SK-N-SH treated with all-trans-retinoic acid at 6 μM for 48 hours (cell line): ENCODE measurements at regions not wholly inside any gene's neighbourhood (a gene's known extent, or its start where the extent isn't known, plus 50 kb on each side); places are given as distances from the start of the nearest gene placed in this dataset.

Experiments
- ATAC-seq: fragments of 200-7000 bp; cut with Tn5 transposase; 3 replicates; pipeline ENCODE4 v1.9.1; 2020; ENCODE audit warnings: mild to moderate bottlenecking, moderate library complexity
- ARNTL ChIP-seq: fragments of 450-650 bp; formaldehyde crosslinking; IDR thresholded peaks from 2 replicates; pipeline ENCODE4 v1.5.0; 2020; ENCODE audit warnings: low read depth, mild to moderate bottlenecking, moderate library complexity, borderline replicate concordance
- BACH2 ChIP-seq: fragments of 250-450 bp; sonication (Bioruptor Pico); IDR thresholded peaks from 2 replicates; pipeline ENCODE4 v1.9.0; 2021; ENCODE audit warnings: mild to moderate bottlenecking, borderline replicate concordance
- CSDC2 ChIP-seq: fragments of 250-450 bp; sonication (Bioruptor Pico); IDR thresholded peaks from 2 replicates; pipeline ENCODE4 v1.5.0; 2020; ENCODE audit warnings: mild to moderate bottlenecking, moderate library complexity
- GLIS3 ChIP-seq: fragments of 250-450 bp; sonication (Bioruptor Pico); IDR thresholded peaks from 2 replicates; pipeline ENCODE4 v1.5.0; 2020; ENCODE audit warnings: mild to moderate bottlenecking, moderate library complexity
- ISL1 ChIP-seq: fragments of 250-450 bp; sonication (Bioruptor Pico); IDR thresholded peaks from 2 replicates; pipeline ENCODE4 v2.1.2; 2022; ENCODE audit warnings: mild to moderate bottlenecking, moderate library complexity
- OSR1 ChIP-seq: fragments of 250-450 bp; sonication (Bioruptor Pico); IDR thresholded peaks from 2 replicates; pipeline ENCODE4 v1.8.0; 2022; ENCODE audit warnings: moderate library complexity, mild to moderate bottlenecking, inconsistent platforms
- PPARA ChIP-seq: fragments of 250-450 bp; sonication (Bioruptor Pico); IDR thresholded peaks from 2 replicates; pipeline ENCODE4 v1.5.0; 2020; ENCODE audit warnings: mild to moderate bottlenecking, borderline replicate concordance
- RARB ChIP-seq: fragments of 250-450 bp; sonication (Bioruptor Pico); IDR thresholded peaks from 2 replicates; pipeline ENCODE4 v1.8.0; 2021; ENCODE audit warnings: mild to moderate bottlenecking, moderate library complexity
- SNAI2 ChIP-seq: fragments of 250-450 bp; sonication (Bioruptor Pico); IDR thresholded peaks from 2 replicates; pipeline ENCODE4 v1.5.0; 2020; ENCODE audit warnings: mild to moderate bottlenecking, moderate library complexity
- TCF4 ChIP-seq: fragments of 250-450 bp; sonication (Bioruptor Pico); IDR thresholded peaks from 2 replicates; pipeline ENCODE4 v1.8.0; 2021; ENCODE audit warnings: mild to moderate bottlenecking, moderate library complexity, borderline replicate concordance
- TOX ChIP-seq: fragments of 250-450 bp; sonication (Bioruptor Pico); IDR thresholded peaks from 2 replicates; pipeline ENCODE4 v1.8.0; 2021; ENCODE audit warnings: mild to moderate bottlenecking, moderate library complexity, borderline replicate concordance
- ZC3H10 ChIP-seq: fragments of 250-450 bp; sonication (Bioruptor Pico); IDR thresholded peaks from 2 replicates; pipeline ENCODE4 v1.5.1; 2021; ENCODE audit warnings: mild to moderate bottlenecking, moderate library complexity
- ZFP3 ChIP-seq: fragments of 250-450 bp; sonication (Bioruptor Pico); IDR thresholded peaks from 2 replicates; pipeline ENCODE4 v1.5.0; 2020; ENCODE audit warnings: mild to moderate bottlenecking, moderate library complexity
- ZFP30 ChIP-seq: fragments of 450-650 bp; formaldehyde crosslinking; IDR thresholded peaks from 2 replicates; pipeline ENCODE4 v1.5.0; 2022; ENCODE audit warnings: mild to moderate bottlenecking, moderate library complexity
- ZNF565 ChIP-seq: fragments of 450-650 bp; formaldehyde crosslinking; conservative IDR thresholded peaks from 2 replicates; pipeline ENCODE4 v1.5.0; 2020; ENCODE audit warnings: low read depth, mild to moderate bottlenecking, moderate library complexity
- ZNF8 ChIP-seq: fragments of 450-650 bp; formaldehyde crosslinking; IDR thresholded peaks from 2 replicates; pipeline ENCODE4 v1.5.0; 2020; ENCODE audit warnings: mild to moderate bottlenecking, moderate library complexity
- TF ChIP-seq, protein P1 (sequence below): fragments of 250-450 bp; sonication (Bioruptor Pico); IDR thresholded peaks from 2 replicates; pipeline ENCODE4 v1.8.0; 2020; ENCODE audit warnings: mild to moderate bottlenecking, moderate library complexity, borderline replicate concordance
- TF ChIP-seq, protein P2 (sequence below): fragments of 250-450 bp; sonication (Bioruptor Pico); IDR thresholded peaks from 2 replicates; pipeline ENCODE4 v1.5.1; 2020; ENCODE audit warnings: low read depth, mild to moderate bottlenecking, moderate library complexity
- TF ChIP-seq, protein P3 (sequence below): fragments of 250-450 bp; sonication (Bioruptor Pico); IDR thresholded peaks from 2 replicates; pipeline ENCODE4 v1.8.0; 2021; ENCODE audit warnings: low read depth, mild to moderate bottlenecking, moderate library complexity, borderline replicate concordance
- TF ChIP-seq, protein P4 (sequence below): fragments of 250-450 bp; sonication (Bioruptor Pico); IDR thresholded peaks from 2 replicates; pipeline ENCODE4 v1.5.0; 2020; ENCODE audit warnings: mild to moderate bottlenecking, moderate library complexity

DNA sequence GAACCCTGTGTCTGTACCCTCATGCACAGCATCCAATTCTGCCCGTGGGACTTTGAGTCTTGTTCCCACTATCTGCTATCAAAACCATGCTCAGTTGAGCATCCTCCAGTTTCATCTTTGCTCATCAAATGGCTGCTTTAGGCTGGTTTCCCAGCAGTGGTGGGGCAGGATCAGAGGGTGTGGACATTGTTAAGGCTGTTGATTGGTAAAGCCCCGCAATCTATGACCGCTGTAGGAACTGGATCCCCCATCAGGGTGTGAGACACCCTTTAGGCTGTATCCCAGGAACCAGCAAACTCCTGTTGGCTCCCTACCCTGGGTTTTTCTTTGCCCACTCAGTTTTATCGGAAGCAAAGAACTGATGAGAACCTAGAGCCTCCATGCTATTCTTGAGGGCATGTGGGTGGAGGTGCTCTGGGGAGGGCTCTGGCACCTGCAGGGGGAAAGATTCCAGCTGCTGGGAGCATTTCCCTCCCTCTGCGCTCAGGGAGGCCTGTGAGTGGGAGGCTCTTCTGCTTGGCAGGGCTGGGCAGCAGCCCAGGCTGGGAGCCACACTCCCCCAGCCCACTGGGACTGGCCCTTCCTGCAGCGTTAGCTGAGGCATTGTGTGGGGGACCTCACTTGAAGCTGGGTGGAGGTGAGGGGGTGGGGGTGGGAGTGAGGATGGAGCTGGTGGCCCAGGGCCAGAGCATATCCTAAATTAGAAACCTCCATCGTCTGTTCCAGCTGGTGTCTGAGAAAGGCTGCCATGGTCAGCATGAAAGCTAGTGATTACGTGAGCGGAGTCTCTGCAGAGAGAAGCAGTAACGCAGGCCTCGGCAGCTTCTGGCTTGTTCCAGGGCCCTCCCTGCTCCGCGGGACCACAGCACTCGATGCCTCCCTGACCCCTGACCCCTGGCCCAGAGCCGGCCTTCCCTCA lies 160.6 kb downstream of the IRF8 start:
- no peak for ATAC-seq
- TF ChIP-seq ZNF565 (CRISPR knock-in tag) = no peak

DNA sequence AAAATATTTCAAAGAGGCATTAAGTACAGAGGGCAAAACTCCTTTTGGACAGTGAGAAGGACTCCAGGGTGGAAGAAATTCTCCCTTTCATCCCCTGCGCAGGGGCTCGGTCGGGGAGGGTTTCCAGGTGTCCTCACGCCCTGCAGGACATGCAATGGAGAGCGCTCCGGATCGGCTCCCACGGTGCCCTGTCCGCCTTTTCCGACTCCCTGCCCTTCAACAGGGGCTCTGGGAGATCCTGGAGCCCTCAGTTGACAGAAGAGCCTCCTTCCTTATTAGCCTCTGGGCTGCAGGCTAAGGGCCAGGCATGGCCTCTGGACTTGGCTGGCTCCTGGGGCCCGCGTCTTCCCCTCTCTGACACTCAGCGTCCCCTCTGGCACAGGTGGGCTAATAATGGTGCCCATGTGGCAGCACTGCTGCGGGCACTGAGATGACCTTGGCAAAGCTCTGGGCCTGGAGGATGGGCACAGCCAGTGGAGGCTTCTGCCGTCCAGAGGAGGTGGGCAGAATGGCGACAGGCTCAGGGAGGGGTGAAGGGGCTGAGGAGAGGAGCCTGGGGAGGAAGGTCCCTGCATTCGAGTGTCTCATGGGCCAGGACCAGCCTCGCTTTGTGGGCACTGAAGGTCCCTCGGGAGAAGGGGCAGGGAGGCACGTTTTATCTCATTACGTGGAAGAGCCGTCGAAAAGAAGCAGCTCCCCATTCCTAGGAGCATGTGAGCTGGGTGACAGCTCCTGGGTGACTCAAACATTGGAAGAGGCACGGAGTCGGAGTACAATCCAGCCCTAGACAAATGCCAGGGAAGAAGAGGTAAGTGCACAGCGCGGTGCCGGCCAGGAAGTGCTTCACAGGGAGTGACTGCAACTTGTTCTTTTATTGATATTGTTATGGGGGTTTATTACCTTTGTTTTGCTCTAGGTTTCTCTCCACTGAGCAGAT lies 161.7 kb downstream of the IRF8 start:
- ATAC-seq = no peak
- TF ChIP-seq, protein P1, sequence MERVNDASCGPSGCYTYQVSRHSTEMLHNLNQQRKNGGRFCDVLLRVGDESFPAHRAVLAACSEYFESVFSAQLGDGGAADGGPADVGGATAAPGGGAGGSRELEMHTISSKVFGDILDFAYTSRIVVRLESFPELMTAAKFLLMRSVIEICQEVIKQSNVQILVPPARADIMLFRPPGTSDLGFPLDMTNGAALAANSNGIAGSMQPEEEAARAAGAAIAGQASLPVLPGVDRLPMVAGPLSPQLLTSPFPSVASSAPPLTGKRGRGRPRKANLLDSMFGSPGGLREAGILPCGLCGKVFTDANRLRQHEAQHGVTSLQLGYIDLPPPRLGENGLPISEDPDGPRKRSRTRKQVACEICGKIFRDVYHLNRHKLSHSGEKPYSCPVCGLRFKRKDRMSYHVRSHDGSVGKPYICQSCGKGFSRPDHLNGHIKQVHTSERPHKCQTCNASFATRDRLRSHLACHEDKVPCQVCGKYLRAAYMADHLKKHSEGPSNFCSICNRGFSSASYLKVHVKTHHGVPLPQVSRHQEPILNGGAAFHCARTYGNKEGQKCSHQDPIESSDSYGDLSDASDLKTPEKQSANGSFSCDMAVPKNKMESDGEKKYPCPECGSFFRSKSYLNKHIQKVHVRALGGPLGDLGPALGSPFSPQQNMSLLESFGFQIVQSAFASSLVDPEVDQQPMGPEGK (CRISPR knock-in tag) = no peak
- no peak for TF ChIP-seq CSDC2 (CRISPR knock-in tag)
- TF ChIP-seq ARNTL (CRISPR knock-in tag) = no peak
- TF ChIP-seq GLIS3 (CRISPR knock-in tag) = no peak
- TF ChIP-seq TCF4 (CRISPR knock-in tag) = no peak
- no peak for TF ChIP-seq ZNF8 (CRISPR knock-in tag)
- no peak for TF ChIP-seq TOX (CRISPR knock-in tag)
- no peak for TF ChIP-seq ZC3H10 (CRISPR knock-in tag)

DNA sequence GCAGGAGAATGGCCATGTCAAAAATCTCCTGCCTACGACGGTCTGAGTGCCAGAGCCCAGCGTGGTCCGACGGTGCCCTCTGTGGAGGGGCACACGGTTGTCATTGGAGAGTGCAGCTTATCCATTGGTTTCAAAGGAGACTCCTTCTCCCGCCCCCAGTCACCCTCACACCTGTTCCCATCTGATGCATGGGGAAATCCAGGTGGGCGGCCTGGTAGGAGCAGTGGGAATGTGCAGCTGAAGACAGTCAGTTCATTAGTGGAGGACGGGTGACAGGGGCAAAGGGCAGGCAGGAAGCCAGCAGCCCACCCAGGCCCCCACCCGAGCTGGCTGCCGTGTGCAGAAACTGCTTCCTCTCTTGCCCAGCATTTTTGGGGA lies 162.3 kb downstream of the IRF8 start:
- no peak for ATAC-seq
- TF ChIP-seq ZNF565 (CRISPR knock-in tag) = no peak
- TF ChIP-seq SNAI2 = no peak
- TF ChIP-seq ARNTL (CRISPR knock-in tag) = no peak
- TF ChIP-seq, protein P2, sequence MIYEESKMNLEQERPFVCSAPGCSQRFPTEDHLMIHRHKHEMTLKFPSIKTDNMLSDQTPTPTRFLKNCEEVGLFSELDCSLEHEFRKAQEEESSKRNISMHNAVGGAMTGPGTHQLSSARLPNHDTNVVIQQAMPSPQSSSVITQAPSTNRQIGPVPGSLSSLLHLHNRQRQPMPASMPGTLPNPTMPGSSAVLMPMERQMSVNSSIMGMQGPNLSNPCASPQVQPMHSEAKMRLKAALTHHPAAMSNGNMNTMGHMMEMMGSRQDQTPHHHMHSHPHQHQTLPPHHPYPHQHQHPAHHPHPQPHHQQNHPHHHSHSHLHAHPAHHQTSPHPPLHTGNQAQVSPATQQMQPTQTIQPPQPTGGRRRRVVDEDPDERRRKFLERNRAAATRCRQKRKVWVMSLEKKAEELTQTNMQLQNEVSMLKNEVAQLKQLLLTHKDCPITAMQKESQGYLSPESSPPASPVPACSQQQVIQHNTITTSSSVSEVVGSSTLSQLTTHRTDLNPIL (CRISPR knock-in tag) = no peak
- no peak for TF ChIP-seq TOX (CRISPR knock-in tag)
- TF ChIP-seq ZFP3 (CRISPR knock-in tag) = no peak
- TF ChIP-seq GLIS3 (CRISPR knock-in tag) = no peak
- TF ChIP-seq TCF4 (CRISPR knock-in tag) = no peak
- no peak for TF ChIP-seq OSR1
- no peak for TF ChIP-seq BACH2
- no peak for TF ChIP-seq ZC3H10 (CRISPR knock-in tag)
- TF ChIP-seq, protein P3, sequence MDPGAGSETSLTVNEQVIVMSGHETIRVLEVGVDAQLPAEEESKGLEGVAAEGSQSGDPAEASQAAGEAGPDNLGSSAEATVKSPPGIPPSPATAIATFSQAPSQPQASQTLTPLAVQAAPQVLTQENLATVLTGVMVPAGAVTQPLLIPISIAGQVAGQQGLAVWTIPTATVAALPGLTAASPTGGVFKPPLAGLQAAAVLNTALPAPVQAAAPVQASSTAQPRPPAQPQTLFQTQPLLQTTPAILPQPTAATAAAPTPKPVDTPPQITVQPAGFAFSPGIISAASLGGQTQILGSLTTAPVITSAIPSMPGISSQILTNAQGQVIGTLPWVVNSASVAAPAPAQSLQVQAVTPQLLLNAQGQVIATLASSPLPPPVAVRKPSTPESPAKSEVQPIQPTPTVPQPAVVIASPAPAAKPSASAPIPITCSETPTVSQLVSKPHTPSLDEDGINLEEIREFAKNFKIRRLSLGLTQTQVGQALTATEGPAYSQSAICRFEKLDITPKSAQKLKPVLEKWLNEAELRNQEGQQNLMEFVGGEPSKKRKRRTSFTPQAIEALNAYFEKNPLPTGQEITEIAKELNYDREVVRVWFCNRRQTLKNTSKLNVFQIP (CRISPR knock-in tag) = no peak
- TF ChIP-seq, protein P4, sequence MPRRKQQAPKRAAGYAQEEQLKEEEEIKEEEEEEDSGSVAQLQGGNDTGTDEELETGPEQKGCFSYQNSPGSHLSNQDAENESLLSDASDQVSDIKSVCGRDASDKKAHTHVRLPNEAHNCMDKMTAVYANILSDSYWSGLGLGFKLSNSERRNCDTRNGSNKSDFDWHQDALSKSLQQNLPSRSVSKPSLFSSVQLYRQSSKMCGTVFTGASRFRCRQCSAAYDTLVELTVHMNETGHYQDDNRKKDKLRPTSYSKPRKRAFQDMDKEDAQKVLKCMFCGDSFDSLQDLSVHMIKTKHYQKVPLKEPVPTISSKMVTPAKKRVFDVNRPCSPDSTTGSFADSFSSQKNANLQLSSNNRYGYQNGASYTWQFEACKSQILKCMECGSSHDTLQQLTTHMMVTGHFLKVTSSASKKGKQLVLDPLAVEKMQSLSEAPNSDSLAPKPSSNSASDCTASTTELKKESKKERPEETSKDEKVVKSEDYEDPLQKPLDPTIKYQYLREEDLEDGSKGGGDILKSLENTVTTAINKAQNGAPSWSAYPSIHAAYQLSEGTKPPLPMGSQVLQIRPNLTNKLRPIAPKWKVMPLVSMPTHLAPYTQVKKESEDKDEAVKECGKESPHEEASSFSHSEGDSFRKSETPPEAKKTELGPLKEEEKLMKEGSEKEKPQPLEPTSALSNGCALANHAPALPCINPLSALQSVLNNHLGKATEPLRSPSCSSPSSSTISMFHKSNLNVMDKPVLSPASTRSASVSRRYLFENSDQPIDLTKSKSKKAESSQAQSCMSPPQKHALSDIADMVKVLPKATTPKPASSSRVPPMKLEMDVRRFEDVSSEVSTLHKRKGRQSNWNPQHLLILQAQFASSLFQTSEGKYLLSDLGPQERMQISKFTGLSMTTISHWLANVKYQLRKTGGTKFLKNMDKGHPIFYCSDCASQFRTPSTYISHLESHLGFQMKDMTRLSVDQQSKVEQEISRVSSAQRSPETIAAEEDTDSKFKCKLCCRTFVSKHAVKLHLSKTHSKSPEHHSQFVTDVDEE (CRISPR knock-in tag) = no peak
- no peak for TF ChIP-seq ZFP30
- TF ChIP-seq PPARA (CRISPR knock-in tag) = no peak
- TF ChIP-seq, protein P1 (CRISPR knock-in tag) = no peak
- no peak for TF ChIP-seq RARB (CRISPR knock-in tag)
- no peak for TF ChIP-seq ISL1
- TF ChIP-seq, all 23 proteins: peak for 0
